CD4-positive, alpha-beta T cell treated with Interleukin-17A for 1 hour (primary cell): ENCODE measurements at regions not wholly inside any gene's neighbourhood (a gene's known extent, or its start where the extent isn't known, plus 50 kb on each side); places are given as distances from the start of the nearest gene placed in this dataset.
"Not testable (repeated sequence)": the region's sequence is repeated elsewhere in the genome, so short reads cannot be mapped to it uniquely, and the experiment has no call there.

Source experiments
- DNase-seq: peaks from one replicate; pipeline ENCODE4 v3.0.0-alpha.2; 2020

DNA sequence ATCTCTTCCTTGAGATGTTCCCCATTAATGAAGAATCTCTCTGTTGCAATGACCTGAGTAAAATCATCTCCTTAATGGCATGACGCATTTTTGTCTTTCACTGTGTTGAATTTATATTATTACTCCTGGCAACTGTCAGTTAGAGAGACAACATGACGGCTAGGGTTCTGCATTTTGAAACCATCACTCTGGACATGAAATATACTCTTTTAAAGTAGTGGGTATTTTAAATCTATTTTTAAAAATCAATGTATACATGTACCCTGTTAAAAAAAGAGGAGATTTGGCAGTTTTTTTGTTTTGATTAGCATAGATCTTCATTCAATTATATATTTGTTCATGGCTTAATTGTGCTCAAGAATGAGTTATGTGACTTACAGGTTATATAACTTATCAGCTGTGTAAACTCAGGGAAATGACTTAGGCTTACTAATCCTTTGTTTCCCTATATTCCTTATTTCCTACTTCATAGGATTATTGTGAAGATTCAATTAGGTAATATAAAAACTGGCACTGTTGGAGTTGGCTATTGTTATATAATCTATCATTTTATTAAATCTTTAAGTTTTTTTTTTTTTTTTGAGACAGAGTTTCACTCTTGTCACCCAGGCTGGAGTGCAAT lies 632.0 kb upstream of the SPRY2 start:
- DNase-seq = no peak

DNA sequence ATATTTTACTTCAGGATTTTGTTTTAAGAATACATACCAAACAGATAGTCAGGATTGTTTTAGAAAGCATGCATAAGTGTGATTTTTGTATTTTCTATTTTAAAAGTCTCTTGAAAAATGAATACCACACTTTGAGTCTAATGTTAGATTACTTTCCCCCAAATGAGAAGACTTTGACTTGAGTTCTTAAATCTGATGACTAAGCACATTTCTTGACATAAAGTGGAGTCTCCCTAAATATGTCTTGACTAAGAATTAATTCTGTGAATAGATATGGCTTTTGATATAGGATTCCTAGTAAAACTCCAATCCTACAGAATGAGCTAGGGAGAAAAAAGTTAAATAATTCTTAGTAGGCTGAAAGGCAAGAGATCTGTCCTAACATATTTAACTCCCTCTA lies 624.2 kb upstream of the SPRY2 start:
- no peak for DNase-seq

DNA sequence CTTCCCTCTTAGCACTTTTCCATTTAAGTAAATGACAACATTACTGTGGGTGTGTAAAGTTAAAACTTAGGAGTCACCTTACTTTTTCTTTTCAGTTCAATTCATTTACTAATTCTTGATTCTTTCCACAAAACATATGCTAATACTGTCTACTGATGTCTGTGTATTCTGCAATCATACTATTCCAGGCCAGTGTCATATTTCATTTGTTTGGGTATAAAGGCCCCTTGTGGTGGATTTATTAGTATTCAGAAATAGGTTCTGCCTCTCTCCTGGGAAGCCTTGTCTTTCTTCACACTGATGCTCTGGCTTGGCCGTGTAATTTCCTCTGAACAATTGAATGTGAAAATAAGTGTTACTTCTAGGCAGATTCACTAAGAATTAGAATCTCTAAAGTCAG lies 621.9 kb upstream of the SPRY2 start:
- no peak for DNase-seq

DNA sequence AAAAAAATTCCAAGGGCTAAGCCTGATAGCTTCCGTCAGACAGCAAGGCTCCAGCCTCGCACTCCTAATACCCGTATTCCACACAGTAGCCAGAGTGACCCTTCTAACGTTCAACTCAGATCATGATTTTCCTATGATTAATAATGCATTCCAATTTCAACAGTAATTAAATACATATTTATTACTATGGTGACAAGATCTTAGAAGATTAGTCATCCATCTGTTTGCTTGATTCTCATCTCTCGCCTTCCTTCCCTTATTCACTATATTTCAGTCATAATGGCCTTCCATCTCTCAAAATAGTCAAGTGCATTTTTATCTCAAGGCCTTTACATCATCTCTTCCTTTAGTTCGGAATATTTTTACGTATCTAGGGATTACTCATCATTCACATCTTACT lies 621.2 kb upstream of the SPRY2 start:
- no peak for DNase-seq

DNA sequence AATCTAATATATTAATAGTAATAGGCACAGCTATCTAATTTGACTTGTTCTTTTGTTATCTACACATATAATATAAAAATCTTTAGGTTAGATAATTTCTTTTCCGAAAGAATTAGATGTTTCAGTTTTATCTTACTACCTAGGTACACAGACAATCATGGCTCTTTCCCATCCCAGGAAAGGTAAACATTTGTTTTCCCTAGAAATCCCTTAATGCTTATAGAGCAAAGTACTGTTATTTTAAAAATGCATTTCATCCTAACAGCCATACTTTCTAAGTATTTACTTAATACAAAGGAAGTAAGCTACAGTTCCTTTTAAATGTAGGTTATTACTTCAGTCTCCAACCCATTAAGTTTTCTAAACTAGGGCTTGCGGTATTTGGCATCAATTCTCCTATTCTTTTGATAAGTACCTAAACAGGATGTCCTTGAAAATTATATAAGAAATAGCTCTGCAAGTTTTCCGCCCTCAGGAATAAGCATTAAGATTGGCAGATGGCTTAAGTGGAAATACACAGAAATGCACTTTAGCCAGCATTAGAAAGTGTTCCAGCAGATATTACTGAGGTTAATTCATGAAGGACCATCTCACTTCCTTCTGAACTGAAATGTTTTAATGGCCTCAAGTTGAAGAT lies 616.2 kb upstream of the SPRY2 start:
- DNase-seq = no peak

DNA sequence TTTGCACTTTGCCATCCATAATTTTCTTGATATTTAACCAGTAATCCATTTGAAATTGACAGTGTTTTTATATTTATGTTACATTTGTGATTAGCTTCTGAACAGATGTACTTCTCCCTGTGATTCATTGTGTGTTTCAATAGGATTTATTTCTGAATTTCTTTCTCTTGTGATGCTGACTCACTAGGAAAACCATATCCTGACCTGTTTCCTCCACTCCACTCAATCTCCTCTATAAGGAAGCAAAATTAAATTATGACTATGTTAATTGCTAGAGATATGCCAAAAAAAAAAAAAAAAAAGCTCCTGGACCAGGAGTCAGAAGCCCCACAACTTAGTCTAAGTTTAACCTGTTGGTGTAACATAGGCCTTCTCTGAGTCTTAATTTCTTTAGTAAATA lies 614.6 kb upstream of the SPRY2 start:
- no peak for DNase-seq

DNA sequence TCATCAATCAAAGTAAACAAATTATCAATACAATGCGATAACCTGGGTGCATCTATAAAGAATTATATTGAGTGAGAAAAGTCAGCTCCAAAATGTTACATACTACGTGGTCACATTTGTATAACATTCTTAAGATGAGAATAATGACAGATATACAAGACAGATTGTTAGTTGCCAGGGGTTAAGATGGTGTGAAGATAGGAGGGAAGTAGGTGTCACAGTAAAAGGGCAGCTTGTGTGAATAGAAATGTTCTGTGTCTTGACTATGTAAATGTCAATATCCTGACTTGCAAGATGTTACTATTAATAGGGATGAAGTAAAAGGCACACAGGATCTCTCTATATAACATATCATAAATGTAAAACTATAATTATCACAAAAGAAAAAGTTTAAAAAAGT lies 611.2 kb upstream of the SPRY2 start:
- DNase-seq = no peak

DNA sequence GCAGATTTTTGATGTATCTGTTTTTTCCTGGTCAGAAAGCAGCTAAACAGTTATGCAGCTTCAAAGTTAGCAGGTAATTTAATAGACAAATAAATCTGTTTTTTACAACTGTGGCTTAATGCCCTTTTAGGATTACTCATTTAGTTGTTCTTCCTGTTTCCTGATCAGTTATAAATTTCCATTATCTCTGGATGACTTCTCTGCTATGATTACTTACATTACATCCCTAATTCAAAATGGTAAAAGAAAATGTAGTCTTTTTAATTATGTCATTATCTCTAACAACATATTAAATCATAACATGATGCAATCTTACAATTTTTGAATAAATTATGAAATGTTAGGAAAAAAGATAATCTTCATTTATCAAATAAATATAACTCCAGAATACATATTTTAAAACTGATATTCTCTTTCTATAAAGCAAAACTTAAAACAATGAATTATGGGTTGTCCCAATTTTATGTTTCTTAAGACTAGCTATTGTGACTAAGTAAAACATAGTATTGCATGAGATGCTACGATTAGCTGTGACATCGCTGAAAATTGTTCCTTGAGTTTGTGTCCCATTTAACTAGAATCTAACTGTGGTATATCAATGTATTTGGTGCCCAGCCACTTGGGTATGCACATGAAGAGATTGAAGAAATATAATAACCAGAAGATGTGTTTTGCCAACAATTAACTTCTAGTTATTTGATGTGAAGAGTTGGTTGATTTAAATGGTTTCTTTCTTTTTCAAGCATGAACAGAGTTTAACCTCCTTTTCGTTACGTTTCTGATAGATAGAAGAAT lies 605.3 kb upstream of the SPRY2 start:
- no peak for DNase-seq

DNA sequence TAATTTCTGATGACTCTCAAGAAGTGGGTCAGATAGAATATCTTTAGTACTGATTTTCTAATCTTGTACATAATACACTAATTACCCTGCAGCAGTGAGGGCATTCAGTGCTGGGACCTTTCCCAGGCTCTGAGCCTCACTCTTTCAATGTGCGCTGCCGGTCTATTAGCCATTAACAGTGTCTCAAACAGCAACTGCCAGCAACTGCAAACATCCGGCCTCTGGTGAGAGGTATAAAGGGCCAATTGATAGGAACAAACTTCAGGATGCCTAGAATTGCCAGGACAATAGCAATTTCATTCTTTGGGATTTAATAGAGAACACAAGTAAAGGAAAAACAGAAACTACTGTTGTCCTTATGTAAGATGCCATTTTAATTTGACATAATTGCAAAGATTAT lies 604.4 kb upstream of the SPRY2 start:
- no peak for DNase-seq

DNA sequence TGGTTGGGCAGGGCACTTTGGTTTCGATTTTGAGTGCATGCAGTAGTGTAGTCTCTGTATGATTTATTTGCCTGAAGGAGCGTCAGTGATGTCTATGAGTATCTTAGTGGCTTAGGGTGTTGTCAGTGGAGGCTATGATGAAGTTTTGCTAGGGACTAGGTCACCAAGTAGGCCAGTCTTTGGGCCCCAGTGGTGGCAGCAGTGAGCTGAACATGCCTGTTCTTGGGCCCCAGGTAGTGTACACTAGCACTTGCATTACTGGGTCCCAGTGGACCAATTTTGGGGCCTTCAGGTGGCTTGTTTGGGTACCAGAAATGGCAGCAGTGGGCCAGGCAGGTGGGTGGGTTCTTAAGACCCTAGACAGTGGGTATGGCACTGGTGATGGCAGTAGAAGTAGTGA lies 598.7 kb upstream of the SPRY2 start:
- no peak for DNase-seq

DNA sequence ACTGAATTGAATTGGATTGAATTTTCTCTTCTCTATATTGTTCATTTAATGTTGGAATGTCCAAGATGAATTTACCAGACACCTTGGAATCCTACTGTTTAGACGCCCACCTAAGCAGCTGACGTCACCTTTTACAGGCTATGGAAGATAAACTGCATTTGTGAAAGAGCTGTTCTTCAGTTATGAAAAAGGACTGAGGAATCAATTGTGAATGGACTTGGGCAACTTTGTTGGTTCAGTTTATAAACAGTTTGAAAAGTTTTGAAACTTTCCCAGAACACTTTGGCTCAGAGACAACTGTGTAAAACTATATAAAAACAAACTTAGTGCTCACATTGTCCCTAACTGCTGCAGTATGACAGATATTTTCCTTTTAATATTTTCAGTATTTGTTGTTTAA lies 590.8 kb upstream of the SPRY2 start:
- DNase-seq = no peak

DNA sequence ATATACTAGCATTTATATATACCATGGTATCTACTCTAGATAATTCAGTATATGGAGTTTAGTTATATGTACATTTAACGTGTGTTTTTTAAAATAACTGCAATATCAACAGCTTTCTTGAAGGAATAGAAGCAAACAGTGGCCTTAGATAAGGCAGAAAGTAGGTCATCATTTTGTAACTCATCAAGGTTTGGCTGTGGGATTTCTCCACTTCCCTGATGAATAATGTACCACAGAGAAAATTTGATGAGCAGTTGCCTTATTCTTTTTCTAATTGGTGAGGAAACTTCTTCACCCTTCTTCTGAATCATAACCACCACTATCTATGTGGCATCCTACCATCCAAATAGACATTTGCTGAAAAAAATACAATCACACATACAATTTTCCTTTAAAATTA lies 590.2 kb upstream of the SPRY2 start:
- no peak for DNase-seq

DNA sequence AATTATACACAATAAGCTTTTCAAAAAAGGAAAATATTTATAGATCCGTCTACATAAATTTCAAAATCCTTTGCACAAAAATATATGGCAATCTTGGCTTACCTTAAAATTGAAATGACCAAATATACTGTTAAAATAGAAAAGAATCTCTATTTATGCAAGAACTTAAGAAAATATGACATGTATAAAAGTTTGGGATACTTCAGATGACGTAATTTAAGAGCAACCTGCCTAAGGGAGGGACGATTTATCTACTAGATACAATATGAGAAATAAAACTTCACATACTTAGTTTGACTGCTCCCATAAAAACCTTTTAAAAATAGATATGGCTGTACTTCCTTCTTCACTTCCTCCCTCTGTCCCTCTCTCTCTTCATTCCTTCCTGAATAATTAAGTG lies 587.3 kb upstream of the SPRY2 start:
- DNase-seq = no peak

DNA sequence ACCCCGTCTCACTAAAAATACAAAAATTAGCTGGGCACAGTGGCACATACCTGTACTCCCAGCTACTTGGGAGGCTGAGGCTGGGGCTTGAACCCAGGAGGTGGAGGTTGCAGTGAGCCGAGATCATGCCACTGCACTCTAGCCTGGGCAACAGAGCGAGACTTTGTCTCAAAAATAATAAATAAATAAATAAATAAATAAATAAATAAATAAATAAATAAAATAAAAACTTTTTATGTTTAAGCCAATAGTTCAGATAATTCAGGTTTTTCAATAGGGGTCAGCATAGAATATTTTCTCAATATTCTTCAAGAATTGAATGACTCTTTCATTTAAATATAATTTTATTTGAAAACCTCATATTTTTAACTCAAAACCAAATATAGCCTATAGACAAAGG lies 585.1 kb upstream of the SPRY2 start:
- not testable (repeated sequence) for DNase-seq

DNA sequence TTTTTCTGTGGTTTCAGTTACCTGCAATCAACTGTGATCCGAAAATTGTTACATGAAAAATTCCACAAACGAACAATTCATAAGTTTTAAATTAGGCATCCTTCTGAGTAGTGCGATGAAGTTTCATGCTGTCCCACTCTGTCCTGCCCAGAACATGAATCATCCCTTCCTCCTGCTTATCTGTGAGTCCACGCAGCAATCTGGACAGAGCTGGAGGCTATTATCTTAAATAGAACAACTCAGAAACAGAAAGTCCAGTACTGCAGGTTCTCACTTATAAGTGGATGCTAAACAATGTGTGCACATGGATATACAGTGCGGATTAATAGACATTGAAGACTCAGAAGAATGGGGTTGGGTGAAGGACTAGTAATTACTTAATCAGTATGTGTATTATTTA lies 583.7 kb upstream of the SPRY2 start:
- no peak for DNase-seq

DNA sequence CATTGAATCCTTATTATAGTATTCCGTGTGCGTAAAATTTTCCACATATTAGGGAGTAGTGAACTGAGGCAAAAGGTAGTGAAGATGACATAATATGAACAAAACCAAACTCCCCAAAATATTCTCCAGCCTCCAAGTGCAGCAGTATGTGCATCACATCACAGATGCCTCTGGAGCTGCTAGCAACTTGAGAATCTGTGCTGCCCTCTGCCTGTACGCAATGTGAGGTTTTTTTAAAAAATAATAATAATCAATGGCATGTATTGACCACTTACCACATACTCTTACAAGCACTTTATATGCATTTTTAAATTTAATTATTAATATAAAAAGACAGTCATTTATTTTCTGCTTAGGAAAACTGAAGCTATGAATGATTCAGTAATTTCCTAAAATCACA lies 583.0 kb upstream of the SPRY2 start:
- DNase-seq = no peak

DNA sequence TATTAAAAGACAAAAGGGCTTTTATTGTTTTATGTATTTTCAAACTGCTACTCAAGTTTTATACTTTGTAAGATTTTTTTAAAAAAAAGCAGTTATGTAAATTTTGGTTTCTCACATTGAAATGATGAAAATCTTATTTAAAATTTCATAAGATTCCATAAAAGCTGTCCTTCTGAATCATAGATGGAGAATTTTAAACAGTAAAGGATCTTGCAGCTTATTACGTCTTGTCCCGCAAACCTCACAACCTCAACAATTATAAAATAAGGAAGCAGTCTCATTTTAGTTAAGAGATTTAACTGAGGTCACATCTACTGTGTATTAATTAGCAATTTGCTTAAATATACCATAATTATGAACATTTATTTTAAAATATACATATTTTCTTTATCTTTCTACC lies 581.0 kb upstream of the SPRY2 start:
- DNase-seq = no peak

DNA sequence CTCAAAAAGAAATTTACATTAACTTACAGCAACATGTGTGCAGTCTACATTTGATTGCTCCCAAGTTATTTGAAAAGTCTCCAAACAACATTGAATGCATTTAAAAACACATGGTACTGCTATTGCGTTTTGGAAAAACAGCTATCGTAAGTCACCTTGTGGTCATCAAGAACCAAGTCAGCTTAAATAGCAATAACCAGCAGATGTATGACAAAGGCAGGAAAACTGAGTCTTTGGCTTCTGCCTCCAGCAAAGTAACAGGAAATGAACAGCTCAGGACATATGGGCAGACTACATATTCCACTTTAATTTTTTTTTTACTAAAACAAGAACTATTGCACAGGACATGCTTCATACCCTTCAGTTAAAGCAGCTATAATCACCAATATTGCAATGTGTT lies 580.6 kb upstream of the SPRY2 start:
- no peak for DNase-seq

DNA sequence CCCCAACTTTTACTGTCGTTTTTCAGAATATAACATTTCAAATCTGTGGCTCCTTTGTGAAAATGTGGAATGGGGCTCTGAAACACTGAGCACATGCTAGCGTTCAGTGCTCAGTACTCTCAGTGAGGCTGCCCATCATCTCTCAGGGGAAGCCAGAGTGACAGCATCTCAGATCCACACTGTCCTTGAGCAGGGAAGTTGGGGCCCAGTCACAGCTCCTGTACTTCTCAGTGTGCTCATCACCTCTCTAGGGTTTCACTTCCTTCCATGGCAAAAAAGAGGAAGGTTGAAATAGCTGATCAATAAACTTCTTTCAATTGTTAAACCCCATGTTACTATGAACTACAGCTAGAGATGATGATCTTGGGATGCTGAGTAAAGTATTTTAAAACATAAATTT lies 565.9 kb upstream of the SPRY2 start:
- no peak for DNase-seq

DNA sequence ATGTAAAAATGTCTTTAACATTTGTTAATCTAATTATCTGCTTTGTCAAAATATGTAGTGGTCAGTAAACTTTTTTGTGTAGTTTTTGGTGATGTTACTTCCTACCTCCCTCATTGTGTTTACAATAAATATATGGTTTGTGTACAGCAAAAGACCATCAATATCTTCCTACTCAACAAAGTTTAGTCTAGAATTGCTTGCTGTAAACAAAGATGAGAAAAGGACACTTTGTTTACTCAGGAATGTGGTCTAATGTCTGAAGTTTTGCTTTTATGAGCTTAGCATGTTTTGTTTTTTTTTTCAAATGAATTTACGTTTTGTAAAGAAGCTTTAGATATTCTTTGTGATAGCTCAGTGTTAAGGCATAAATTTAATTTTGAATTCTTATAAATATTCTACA lies 563.5 kb upstream of the SPRY2 start:
- DNase-seq = no peak

DNA sequence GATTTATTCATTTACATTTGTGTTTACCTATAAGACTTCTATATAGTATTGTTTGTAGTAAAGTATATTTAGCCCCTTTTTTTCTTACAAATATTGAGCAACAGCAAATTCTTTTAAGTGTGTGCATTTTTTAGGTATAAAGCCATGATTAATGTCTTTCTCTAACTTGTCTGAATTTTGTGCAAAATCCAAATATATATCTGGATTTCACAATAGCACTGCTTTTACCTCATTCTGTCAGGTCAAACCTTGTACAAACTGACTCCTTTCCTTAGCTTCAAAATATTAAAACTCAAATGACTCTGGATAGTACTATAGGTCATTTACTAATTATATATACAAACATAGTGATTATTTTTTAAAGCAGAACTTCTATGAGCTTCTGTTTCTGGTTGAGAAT lies 563.0 kb upstream of the SPRY2 start:
- no peak for DNase-seq

DNA sequence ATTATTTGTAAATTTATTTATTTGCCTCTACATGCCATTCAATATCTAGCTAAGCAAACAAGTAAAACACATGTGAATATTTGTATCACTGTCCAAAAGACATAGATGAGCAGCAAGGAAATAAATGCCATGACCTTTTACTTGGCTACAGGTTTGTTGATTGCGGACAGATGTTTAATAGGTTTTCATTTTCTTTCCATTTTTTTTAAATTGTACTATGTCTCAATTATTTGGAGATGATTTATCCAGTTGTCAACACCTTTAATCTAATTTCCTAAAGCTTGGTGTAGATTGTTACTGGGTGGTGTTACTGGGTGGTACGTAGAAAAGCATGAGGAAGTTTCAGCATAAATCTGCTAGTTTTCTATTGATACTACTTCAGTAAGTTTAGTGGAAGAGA lies 560.6 kb upstream of the SPRY2 start:
- no peak for DNase-seq

DNA sequence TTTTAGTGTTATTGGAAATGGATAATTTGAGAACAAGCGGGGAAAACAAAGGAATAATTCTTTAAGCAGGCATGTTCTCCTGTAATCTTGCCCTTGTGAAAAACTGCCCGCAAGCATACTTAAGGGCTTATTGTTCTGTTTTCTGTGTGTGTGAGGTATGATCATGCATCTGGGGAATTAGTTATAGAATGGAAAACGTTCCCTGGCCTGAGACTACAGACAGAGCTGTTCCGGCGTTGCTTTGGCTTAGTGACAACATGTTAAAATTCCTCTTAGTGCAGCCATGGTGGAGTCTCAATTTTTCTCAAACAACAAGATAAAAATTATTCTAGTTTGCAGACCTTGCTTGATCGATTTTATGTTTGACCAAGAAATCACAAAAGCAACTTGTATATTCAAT lies 560.2 kb upstream of the SPRY2 start:
- DNase-seq = no peak

DNA sequence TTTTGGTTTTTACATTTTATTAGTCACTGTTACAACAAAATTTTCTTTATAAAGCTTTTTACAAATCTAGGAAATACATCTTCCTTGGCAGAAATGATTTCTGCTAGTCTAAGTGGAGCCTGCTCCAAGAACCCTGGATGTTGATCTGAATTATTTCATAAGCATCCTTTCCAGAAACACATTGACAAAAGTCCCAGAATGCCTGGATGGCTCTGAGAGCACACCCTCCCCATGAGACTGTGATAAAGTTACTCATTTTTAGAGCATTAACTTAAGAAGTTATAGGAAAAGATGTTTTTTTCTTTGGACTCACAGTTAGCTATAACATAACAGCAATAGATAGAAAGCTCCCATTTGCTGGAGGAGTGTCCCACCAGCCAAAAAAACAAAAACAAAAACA lies 559.6 kb upstream of the SPRY2 start:
- DNase-seq = no peak

DNA sequence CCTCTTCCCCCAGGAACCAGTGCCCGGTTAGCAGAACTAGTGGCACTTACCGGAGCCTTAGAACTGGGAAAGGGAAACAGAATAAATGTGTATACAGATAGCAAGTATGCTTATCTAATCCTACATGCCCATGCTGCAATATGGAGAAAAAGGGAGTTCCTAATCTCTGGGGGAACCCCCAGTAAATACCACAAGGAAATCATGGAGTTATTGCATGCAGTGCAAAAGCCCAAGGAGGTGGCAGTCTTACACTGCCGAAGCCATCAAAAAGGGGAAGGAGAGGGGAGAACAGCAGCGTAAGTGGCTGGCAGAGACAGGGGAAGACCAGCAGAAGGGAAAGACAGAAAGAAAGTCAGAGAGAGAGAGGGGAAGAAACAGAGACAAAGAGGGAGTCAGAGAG lies 556.7 kb upstream of the SPRY2 start:
- DNase-seq = not testable (repeated sequence)
